ENCODE measurements at regions not wholly inside any gene's neighbourhood (a gene's known extent, or its start where the extent isn't known, plus 50 kb on each side); places are given as distances from the start of the nearest gene placed in this dataset.

- no peak overlapping the region for H3K27ac ChIP-seq
- no peak for DNase-seq
- H3K36me3 ChIP-seq, result no peaks in the 10 kb centered on the region
- 88% methylated on average over 1 of the region's 1 CpG for WGBS, 2 donors
- no peaks in the 10 kb centered on the region for H3K27me3 ChIP-seq
- peaks cover 0 to 6% (median 0%) of the 10 kb centered on the region in 3 donors for H3K4me1 ChIP-seq
- no peak overlapping the region for H3K4me3 ChIP-seq
- H3K9me3 ChIP-seq, result no peaks in the 10 kb centered on the region
- no peak for TF ChIP-seq POLR2A (IDR thresholded peaks at IDR 0.05)
- no peak for TF ChIP-seq CTCF (IDR thresholded peaks at IDR 0.05)
- intact Hi-C loops (cut with DNase I), result no loop called here
Measured at GRCh38 chr4:23165669-23166068, 472.9 kb downstream of the GBA3 start.

- Histone ChIP-seq H3K27ac (no peak overlapping the region), H3K4me1 (peaks cover 0 to 6% (median 0%) of the 10 kb centered on the region in 3 donors), H3K9me3 (no peaks in the 10 kb centered on the region), H3K36me3 (no peaks in the 10 kb centered on the region), H3K27me3 (no peaks in the 10 kb centered on the region), H3K4me3 (no peak overlapping the region)
- no peak for DNase-seq
- intact Hi-C loops (cut with DNase I), result no loop called here
- TF ChIP-seq CTCF (IDR thresholded peaks at IDR 0.05) (no peak), POLR2A (IDR thresholded peaks at IDR 0.05) (no peak)
- 38 to 48% methylated on average over 6 of the region's 6 CpGs for WGBS, 2 donors
Measured at GRCh38 chr4:23163647-23164436, 471.1 kb downstream of the GBA3 start.

- Histone ChIP-seq H3K4me1 (peaks cover 0 to 6% (median 0%) of the 10 kb centered on the region in 3 donors), H3K27ac (no peak overlapping the region), H3K9me3 (no peaks in the 10 kb centered on the region), H3K36me3 (no peaks in the 10 kb centered on the region), H3K27me3 (no peaks in the 10 kb centered on the region), H3K4me3 (no peak overlapping the region)
- no peak for DNase-seq
- 66 to 72% methylated on average over 2 of the region's 2 CpGs for WGBS, 2 donors
- intact Hi-C loops (cut with DNase I), result no loop called here
- TF ChIP-seq CTCF (IDR thresholded peaks at IDR 0.05) (no peak), POLR2A (IDR thresholded peaks at IDR 0.05) (no peak)
Measured at GRCh38 chr4:23162275-23162674, 469.5 kb downstream of the GBA3 start.

GRCh38 chr4:23161787-23162186 is 469.1 kb downstream of the GBA3 start:
- Histone ChIP-seq H3K4me3 (no peak overlapping the region), H3K27ac (no peak overlapping the region), H3K36me3 (no peaks in the 10 kb centered on the region), H3K9me3 (no peaks in the 10 kb centered on the region), H3K4me1 (peaks cover 0 to 6% (median 0%) of the 10 kb centered on the region in 3 donors), H3K27me3 (no peaks in the 10 kb centered on the region)
- WGBS, 2 donors, result 85 to 86% methylated on average over 3 of the region's 3 CpGs
- intact Hi-C loops (cut with DNase I), result no loop called here
- no peak for DNase-seq
- no peak for TF ChIP-seq CTCF (IDR thresholded peaks at IDR 0.05)
- no peak for TF ChIP-seq POLR2A (IDR thresholded peaks at IDR 0.05)

GRCh38 chr4:23153076-23153475 is 460.3 kb downstream of the GBA3 start:
- no peak for DNase-seq
- H3K4me3 ChIP-seq, result no peak overlapping the region
- H3K27me3 ChIP-seq, result no peaks in the 10 kb centered on the region
- no peaks in the 10 kb centered on the region for H3K9me3 ChIP-seq
- H3K4me1 ChIP-seq, result no peaks in the 10 kb centered on the region
- WGBS, 2 donors, result 48 to 58% methylated on average over 2 of the region's 2 CpGs
- no peak overlapping the region for H3K27ac ChIP-seq
- no peak for TF ChIP-seq CTCF (IDR thresholded peaks at IDR 0.05)
- no peak for TF ChIP-seq POLR2A (IDR thresholded peaks at IDR 0.05)
- intact Hi-C loops (cut with DNase I), result no loop called here
- H3K36me3 ChIP-seq, result no peaks in the 10 kb centered on the region
